H1 (cell line): ENCODE measurements at regions not wholly inside any gene's neighbourhood (a gene's known extent, or its start where the extent isn't known, plus 50 kb on each side); places are given as distances from the start of the nearest gene placed in this dataset.

Experiments used
- EP300 ChIP-seq, 2 experiments: IDR thresholded peaks; 1 replicate in 1 of 2; 2 replicates in 1 of 2; pipeline ENCODE4 v1.6.1; 2011 to 2012; ENCODE audit warnings: low read depth in 2 of 2, low read length in 2 of 2, mild to moderate bottlenecking in 2 of 2, borderline replicate concordance in 1 of 2, inconsistent platforms in 1 of 2, moderate library complexity in 1 of 2
- JUN ChIP-seq: IDR thresholded peaks from 2 replicates; pipeline ENCODE4 v1.6.1; 2011; ENCODE audit warnings: low read depth, mild to moderate bottlenecking, improper control_type of control experiment, low read length
- TF ChIP-seq, protein P1 (sequence below): IDR thresholded peaks from 2 replicates; pipeline ENCODE4 v1.6.1; 2012; ENCODE audit warnings: inconsistent platforms
- TF ChIP-seq, protein P2 (sequence below), 3 experiments: IDR thresholded peaks; 1 replicate in 2 of 3; 2 replicates in 1 of 3; pipeline versions ENCODE4 v1.5.1 to v1.6.1; 2011; ENCODE audit warnings: low read length in 3 of 3, mild to moderate bottlenecking in 3 of 3, inconsistent platforms in 2 of 3, low read depth in 1 of 3, moderate library complexity in 1 of 3; ENCODE audit not compliant: insufficient read depth in 1 of 3; ENCODE audit errors: control extremely low read depth in 1 of 3

DNA sequence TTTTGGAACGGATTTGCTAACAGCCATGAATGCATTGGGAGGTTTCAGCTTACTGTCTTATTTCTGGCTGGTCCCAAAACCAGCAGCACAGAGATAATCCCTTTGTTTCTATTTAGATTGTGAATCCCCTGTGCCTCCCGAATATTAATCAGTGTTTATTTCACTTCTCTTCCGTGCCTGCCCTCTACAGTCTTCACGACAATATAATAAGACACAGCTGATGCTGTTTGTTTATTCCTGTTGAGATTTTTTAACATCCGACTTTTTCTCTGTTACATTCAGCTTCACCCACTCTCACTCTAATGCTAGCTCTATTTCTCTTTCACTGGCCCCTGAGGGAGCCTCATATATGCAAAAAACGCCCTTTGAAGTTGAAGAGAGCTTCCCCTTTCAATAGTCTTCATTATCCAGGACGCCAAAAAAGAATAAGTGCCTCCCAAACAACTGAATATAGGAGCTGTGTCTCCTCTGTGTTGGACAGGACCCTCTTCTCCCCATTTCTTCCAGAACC, 995.3 kb downstream of the ROBO2 start:
- TF ChIP-seq, protein P1, sequence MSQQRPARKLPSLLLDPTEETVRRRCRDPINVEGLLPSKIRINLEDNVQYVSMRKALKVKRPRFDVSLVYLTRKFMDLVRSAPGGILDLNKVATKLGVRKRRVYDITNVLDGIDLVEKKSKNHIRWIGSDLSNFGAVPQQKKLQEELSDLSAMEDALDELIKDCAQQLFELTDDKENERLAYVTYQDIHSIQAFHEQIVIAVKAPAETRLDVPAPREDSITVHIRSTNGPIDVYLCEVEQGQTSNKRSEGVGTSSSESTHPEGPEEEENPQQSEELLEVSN = no peak
- TF ChIP-seq, protein P2, sequence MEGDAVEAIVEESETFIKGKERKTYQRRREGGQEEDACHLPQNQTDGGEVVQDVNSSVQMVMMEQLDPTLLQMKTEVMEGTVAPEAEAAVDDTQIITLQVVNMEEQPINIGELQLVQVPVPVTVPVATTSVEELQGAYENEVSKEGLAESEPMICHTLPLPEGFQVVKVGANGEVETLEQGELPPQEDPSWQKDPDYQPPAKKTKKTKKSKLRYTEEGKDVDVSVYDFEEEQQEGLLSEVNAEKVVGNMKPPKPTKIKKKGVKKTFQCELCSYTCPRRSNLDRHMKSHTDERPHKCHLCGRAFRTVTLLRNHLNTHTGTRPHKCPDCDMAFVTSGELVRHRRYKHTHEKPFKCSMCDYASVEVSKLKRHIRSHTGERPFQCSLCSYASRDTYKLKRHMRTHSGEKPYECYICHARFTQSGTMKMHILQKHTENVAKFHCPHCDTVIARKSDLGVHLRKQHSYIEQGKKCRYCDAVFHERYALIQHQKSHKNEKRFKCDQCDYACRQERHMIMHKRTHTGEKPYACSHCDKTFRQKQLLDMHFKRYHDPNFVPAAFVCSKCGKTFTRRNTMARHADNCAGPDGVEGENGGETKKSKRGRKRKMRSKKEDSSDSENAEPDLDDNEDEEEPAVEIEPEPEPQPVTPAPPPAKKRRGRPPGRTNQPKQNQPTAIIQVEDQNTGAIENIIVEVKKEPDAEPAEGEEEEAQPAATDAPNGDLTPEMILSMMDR (IDR thresholded peaks at IDR 0.05; ENCODE audit: control extremely low read depth in 1 of 3, insufficient read depth in 1 of 3, low read depth in 1 of 3, low read length in 3 of 3) = no peak
- TF ChIP-seq JUN = no peak
- no peak for TF ChIP-seq EP300 (IDR thresholded peaks at IDR 0.05; ENCODE audit: borderline replicate concordance in 1 of 2, low read depth in 2 of 2, low read length in 2 of 2)
